Stimulated activated CD8-positive, alpha-beta memory T cell treated with anti-CD3 and anti-CD28 coated beads, Interleukin-15, amount 100 ng/mL, for 1 hour (primary cell): ENCODE measurements at regions not wholly inside any gene's neighbourhood (a gene's known extent, or its start where the extent isn't known, plus 50 kb on each side); places are given as distances from the start of the nearest gene placed in this dataset.
"Not testable (repeated sequence)": the region's sequence is repeated elsewhere in the genome, so short reads cannot be mapped to it uniquely, and the experiment has no call there.

ENCODE experiments used
- DNase-seq: peaks from one replicate; pipeline ENCODE4 v3.0.0-alpha.2; 2020; ENCODE audit warnings: low read depth

- DNase-seq = no peak
These were observed 57.3 kb upstream of the PRSS12 start for GRCh38 chr4:118410138-118410537.

DNA sequence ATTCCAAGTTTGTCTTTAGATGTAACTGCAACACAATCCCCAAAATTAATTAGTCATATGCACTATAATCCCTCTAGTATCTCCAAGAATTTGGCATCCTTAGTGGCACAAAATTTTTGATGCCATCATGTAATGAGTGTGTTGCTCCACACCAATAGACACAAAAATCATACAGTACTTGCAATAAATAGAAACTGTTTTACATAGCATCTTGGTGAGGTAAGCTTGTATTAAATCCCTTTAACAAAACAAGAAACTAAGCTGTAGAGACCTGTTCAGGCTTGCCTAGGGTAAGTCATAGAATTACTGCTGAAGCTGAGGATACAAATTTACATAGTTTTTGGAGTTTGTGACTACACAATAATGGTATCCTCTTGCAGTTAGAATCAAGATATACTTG, 64.5 kb upstream of the PRSS12 start:
- DNase-seq = no peak

DNA sequence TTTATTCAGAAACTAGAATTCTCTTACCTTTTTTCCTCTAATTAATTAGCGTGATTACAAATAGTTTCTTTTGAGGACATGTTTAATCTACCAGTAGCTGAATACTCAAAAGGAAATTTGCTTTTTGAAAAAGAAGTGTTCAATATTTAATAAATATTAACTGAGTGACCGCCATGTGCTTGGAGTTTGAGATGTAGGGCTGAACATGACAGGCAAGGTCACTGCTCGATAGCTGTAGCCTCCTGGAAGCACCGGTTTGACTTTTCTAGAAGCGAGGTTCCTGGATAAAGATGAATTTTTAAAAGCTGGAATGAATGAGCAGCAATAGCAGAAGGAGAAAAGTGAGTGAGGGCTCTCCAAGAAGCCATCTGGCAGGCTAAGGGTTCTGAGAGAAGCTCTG, 65.0 kb upstream of the PRSS12 start:
- not testable (repeated sequence) for DNase-seq

DNA sequence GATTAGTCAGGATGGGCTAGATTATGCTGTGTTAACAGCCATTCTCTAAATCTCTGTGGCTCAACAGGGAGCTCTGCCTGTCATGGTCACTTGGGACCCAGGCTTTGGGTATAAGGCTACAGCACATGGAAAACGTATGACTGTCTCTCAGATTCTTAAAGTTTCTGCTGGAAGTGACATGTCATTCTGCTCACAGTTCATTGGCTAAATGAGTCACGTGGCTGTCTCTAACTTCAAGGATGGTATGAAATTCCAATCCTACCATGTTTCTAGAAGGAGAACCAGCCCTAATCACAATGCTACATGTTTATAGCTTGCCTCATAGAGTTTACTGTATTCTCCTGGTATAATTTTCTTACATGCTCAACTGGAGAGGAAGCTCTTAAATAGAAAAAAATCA, 65.6 kb upstream of the PRSS12 start:
- DNase-seq = not testable (repeated sequence)

DNA sequence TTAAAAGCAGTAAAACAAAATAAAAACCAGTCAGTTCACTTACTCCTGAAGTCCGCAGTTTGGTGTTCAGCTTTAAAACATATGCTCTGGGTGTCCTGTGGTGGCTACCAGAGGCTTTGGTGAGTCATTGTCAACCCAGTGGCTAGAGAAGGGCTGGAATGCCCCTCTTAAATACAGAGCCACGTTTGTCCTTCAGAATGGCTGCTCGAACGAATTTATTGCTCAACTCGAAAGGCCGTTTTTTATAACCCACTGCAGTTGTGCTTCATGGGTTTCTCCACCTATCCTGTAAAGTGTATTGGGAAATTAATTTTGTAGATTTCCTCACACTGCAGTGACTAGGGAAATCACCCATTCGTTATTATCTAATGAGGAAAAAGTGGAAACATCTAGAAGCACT, 66.8 kb upstream of the PRSS12 start:
- not testable (repeated sequence) for DNase-seq

DNA sequence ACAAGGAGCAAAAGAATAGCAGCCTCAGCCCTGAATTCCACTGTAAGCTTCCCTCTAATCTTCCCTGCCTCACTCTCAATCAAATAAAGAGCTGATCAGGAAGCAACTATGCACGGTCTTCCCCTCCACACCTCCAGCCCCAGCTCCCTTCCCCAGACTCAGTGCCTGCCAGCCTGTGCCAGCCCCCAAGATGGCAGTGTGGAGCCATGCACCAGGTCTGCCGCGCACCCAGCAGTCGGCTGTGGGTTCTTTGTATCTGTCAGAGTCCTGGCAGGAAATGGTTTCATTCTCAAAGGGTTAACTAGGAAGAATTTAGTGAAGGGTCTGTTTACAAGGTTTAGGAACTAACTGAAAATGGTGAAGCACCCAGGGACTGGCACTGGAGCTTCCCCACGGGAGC, 71.3 kb upstream of the PRSS12 start:
- DNase-seq = not testable (repeated sequence)

- DNase-seq = not testable (repeated sequence)
These were observed 76.1 kb upstream of the PRSS12 start for GRCh38 chr4:118428881-118429280.

GRCh38 chr4:118432359-118432758, 79.6 kb upstream of the PRSS12 start:
- not testable (repeated sequence) for DNase-seq

GRCh38 chr4:118433612-118434375, 81.0 kb upstream of the PRSS12 start:
- not testable (repeated sequence) for DNase-seq

- not testable (repeated sequence) for DNase-seq
These were observed 82.6 kb upstream of the PRSS12 start for GRCh38 chr4:118435415-118435814.

DNA sequence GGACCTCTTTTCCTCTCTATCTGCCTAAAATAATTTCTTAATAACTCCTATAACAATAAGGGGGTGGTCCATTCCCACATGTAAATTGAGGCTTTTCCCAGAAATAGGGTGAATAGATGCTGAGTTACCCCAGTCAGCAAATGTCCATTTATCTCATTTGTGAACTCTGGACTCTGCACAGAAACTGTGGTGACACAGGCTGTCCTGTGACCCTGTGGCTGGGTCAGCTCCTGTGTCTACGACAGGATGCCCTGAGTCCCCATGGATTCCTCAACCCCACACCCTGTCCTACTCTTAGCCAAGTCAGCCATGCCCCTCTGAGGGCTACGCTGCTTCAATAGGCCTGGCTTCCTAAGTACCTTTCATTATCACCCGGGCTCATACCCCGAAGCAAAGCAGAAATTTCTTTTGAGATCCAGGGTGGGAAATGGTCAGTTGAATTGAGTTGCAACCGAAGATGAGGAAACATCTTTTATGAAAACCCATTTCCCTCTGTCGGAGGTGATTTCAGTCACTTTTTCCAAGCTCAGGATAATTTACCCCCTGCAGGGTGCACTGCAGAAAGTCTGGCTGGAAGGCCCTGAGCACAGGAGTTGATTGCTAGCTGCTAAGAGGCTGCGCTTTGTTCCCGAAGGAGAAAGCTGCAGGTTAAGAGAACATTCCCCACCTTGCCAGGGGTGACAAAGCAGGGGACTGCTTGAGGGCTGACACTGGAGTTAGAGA, 89.5 kb upstream of the PRSS12 start:
- not testable (repeated sequence) for DNase-seq

DNA sequence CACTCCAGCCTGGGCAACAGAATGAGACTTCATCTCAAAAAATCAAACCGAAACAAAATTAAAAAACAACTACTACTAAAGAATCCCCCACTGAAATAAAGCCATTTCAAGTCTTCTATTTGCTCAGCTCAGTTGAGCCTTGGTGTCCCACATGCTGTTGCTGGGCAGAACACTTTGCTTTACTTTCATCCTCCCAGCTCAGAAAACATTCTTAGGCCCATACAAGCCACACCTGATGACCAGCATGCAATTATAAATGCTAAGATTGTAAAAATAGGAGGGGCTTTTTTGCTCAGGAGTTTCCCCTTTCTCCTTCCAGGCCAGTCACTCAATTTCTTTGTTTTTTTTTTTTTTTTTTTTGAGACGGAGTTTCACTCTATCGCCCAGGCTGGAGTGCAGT, 94.6 kb upstream of the PRSS12 start:
- not testable (repeated sequence) for DNase-seq

- DNase-seq = not testable (repeated sequence)
These were observed 102.1 kb upstream of the PRSS12 start for GRCh38 chr4:118454857-118455256.

DNA sequence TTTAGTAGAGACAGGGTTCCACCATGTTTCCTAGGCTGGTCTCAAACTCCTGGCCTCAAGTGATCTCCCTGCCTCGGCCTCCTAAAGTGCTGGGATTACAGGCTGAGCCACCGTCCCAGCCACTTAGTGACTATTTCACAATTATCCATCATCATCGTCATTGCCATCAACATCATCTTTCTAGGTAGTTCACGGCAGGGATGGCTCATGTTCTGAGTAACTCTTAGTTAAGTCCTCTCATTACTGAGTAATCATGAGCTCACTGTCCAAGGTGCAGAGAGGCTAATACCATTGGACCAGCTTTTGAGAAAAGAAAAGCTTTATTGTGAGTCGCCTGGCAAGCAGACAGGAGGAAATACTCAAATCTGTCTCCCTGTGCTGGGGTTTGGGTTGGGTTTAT, 108.6 kb upstream of the PRSS12 start:
- not testable (repeated sequence) for DNase-seq

DNA sequence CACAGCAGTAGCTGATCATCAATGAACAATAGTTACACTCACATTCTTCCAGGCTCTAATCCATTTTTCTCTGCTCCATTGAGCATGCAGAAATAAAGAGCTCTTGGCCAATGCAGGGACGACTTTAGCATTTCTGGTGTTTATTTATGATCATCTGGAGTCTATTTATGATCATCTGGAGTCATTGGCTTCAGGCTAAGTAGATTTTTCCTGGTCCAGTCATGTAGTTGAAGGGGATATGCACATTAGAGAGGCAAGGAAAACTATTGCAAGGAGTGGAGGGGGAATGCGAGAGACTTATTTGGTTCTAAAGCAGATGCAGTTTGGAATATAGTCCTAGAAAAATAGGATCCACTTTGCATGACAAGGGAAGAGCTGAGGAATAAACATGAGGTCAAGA, 113.0 kb upstream of the PRSS12 start:
- not testable (repeated sequence) for DNase-seq

GRCh38 chr4:118474001-118474626, 121.3 kb upstream of the PRSS12 start:
- not testable (repeated sequence) for DNase-seq

DNA sequence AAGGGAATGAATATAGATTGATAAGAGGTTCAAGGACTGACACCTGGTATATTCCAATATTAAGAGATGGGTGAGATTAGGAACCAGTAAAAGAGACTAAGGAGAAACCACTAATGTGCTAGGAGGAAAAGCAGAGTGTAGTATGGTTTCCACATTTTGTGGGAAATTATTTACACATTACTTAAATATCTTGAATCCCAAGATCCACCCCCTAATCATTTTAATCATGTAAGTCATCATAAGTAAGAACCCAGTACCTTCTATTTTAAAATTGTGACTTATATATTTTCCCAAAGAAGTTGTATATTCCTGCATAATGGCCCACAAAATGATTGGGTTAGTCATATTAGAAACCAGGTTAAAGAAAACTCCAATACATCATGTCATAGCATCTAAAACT, 122.0 kb upstream of the PRSS12 start:
- DNase-seq = not testable (repeated sequence)

DNA sequence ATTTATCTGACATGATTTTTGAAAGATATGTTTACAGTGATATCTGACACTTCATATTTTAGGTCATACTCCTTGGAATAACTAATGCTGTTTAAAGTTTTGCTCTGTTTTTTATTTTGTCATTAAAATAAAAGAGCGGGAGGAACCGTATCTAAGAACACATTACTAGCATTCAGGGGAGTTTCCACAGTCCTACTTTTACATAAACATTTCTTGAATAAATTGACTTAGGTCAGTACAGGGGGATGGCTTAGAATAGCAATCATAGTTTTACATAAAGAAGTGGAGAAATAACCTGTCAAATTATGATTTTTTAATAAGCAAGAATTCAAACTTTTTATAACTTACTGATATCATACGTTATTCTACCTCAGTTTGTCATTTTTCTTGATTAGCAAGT, 123.1 kb upstream of the PRSS12 start:
- DNase-seq = not testable (repeated sequence)

DNA sequence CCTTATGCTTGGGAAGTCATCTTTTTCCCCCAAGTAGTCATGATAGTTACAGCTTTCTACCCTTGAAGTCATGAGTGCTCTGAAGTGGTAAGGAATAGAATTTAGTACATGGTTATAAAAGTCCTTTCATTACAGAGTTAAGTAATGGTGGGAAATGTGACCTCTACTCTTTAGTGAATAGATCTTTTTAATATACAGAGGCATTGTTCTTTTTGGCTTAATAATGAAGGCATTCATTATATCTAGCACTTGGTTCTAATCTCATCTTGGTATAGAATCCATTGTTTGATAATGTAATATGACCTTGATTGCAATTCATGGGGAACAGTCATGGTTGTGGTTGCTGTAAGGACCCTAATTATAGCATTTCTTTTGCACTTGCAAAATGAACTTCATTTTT, 125.0 kb upstream of the PRSS12 start:
- not testable (repeated sequence) for DNase-seq

- DNase-seq = not testable (repeated sequence)
These were observed 133.1 kb upstream of the PRSS12 start for GRCh38 chr4:118485801-118486314.

DNA sequence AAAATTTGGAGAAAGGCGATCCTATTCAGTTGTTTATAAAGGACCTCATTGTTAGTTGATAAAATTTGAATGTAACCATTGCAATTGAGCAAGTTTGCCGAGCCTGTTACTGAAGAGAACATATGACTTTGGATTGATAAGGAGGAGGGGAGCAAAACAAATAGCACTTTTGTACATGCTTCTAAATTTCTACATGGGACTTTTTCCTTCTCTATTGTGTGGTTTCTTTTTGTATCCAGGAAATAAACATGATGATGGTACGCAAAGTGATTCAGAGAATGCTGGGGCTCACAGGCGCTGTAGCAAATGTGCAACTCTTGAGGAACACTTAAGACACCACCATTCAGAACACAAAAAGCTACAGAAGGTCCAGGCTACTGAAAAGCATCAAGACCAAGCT, 140.2 kb upstream of the PRSS12 start:
- not testable (repeated sequence) for DNase-seq

GRCh38 chr4:118494437-118494836, 141.6 kb upstream of the PRSS12 start:
- not testable (repeated sequence) for DNase-seq

GRCh38 chr4:118502967-118503366, 150.2 kb upstream of the PRSS12 start:
- not testable (repeated sequence) for DNase-seq
